ENCODE measurements at regions not wholly inside any gene's neighbourhood (a gene's known extent, or its start where the extent isn't known, plus 50 kb on each side); places are given as distances from the start of the nearest gene placed in this dataset.

- Mint-ChIP-seq H3K4me1 (ENCODE audit: low read depth) (peaks cover 4% of the 10 kb centered on the region), H3K4me3 (ENCODE audit: low read depth) (peak overlapping the region; percentile 79), H3K9me3 (no peaks in the 10 kb centered on the region), H3K36me3 (ENCODE audit: low read depth) (no peaks in the 10 kb centered on the region), H3K27ac (peak overlapping the region; percentile 93), H3K27me3 (ENCODE audit: low read depth) (peaks cover 26% of the 10 kb centered on the region)
- intact Hi-C loops (cut with micrococcal nuclease): no loop called here
- DNase-seq (ENCODE audit: low spot score): no peak
These were observed 221.1 kb downstream of the INSIG2 start for GRCh38 chr2:118309257-118309945.

DNA sequence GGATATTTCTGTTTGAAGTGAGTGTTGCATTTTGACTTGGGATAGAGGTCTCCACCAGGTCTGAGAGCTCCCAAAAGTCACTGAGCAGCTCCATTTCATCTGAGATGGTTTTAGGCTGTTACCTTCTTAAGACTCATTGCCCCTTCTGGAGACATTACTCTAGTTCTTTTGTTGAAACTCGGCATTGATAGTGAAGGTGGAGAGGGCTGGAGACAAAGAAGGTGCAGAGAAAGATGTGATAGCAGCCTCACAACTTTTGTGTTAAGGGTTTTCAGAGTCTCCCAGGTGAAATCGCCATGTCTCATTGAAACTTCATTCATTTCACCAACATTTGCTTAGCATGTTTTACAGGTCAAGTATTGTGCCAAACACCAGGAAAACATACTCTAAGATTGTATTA is 219.6 kb downstream of the INSIG2 start:
- no peak for DNase-seq (ENCODE audit: low spot score)
- Mint-ChIP-seq H3K9me3 (no peaks in the 10 kb centered on the region), H3K27ac (no peak overlapping the region), H3K4me1 (ENCODE audit: low read depth) (peaks cover 4% of the 10 kb centered on the region), H3K36me3 (ENCODE audit: low read depth) (no peaks in the 10 kb centered on the region), H3K4me3 (ENCODE audit: low read depth) (no peak overlapping the region), H3K27me3 (ENCODE audit: low read depth) (peaks cover 12% of the 10 kb centered on the region)
- intact Hi-C loops (cut with micrococcal nuclease): no loop called here

DNA sequence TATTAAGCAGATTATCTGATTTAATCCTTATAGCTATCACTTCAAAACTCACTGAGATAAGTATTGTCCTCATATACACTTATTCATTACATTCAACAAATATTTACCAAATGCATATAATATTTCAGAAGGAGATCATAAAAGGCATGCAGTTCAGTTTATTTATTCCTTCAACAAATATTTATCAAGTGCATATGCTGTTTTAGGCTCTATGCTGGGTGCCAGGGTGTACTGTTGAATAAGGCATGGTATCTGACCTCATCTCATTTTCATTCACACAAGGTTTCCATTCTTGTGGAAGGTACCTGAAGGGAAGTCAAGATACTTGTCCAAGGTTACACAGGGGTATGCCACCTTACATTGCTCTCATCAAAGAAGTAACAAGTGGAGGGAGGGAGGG is 213.0 kb downstream of the INSIG2 start:
- no peaks in the 10 kb centered on the region for H3K36me3 Mint-ChIP-seq (ENCODE audit: low read depth)
- H3K9me3 Mint-ChIP-seq: no peaks in the 10 kb centered on the region
- no peak overlapping the region for H3K4me3 Mint-ChIP-seq (ENCODE audit: low read depth)
- DNase-seq (ENCODE audit: low spot score): no peak
- no peak overlapping the region for H3K27ac Mint-ChIP-seq
- no peaks in the 10 kb centered on the region for H3K4me1 Mint-ChIP-seq (ENCODE audit: low read depth)
- intact Hi-C loops (cut with micrococcal nuclease): no loop called here
- peaks cover 10% of the 10 kb centered on the region for H3K27me3 Mint-ChIP-seq (ENCODE audit: low read depth)

GRCh38 chr2:118300832-118301231 is 212.6 kb downstream of the INSIG2 start:
- Mint-ChIP-seq H3K4me3 (ENCODE audit: low read depth) (no peak overlapping the region), H3K36me3 (ENCODE audit: low read depth) (no peaks in the 10 kb centered on the region), H3K9me3 (no peaks in the 10 kb centered on the region), H3K4me1 (ENCODE audit: low read depth) (no peaks in the 10 kb centered on the region), H3K27me3 (ENCODE audit: low read depth) (peaks cover 12% of the 10 kb centered on the region), H3K27ac (no peak overlapping the region)
- no peak for DNase-seq (ENCODE audit: low spot score)
- intact Hi-C loops (cut with micrococcal nuclease): no loop called here

DNA sequence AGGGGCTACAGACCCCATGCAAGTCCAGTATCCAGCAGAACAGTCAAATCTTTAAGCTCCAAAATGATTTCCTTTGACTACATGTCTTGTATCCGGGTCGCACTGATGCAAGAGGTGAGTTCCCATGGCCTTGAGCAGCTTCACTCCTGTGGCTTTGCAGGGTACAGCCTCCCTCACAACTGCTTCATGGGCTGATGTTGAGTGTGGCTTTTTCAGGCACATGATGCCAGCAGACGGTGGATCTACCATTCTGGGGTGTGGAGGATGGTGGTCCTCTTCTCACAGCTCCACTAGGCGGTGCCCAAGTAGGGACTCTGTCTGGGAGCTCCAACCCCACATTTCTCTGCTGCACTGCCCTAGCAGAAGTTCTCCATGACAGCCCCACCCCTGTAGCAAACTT is 208.4 kb downstream of the INSIG2 start:
- intact Hi-C loops (cut with micrococcal nuclease): no loop called here

DNA sequence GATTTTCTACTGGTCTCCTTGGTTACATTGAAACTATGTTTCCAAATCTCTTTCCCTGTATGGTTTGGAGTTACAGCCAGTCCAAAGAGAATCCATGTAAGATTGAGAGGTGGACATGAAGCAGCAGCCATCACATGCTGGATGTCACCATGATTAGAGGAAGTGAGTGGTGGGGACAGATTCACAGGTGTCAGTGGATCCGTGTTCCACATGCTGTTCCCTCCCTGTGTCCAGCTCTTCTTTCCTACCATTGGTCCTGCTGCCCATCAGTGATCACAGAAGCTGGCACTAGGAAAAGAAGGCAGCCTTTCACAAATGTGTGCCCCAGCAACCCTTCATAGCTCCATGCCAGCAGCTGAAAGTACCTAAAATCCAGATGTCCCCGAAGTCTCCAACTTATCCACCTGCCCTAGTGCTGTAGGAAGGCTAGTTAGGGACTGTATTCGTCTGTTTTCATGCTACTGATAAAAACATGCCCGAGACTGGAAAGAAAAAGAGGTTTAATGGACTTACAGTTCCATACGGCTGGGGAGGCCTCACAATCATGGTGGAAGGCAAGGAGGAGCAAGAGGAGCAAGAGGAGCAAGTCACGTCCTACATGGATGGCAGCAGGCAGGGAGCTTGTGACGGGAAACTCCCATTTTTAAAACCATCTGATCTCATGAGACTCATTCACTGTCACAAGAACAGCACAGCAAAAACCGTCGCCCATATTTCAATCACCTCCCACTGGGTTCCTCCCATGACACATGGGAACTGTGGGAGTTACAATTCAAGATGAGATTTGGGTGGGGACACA is 207.5 kb downstream of the INSIG2 start:
- H3K27ac Mint-ChIP-seq: no peak overlapping the region
- H3K9me3 Mint-ChIP-seq: no peaks in the 10 kb centered on the region
- no peaks in the 10 kb centered on the region for H3K4me1 Mint-ChIP-seq (ENCODE audit: low read depth)
- no peak overlapping the region for H3K4me3 Mint-ChIP-seq (ENCODE audit: low read depth)
- DNase-seq (ENCODE audit: low spot score): no peak
- H3K27me3 Mint-ChIP-seq (ENCODE audit: low read depth): peaks cover 16% of the 10 kb centered on the region
- intact Hi-C loops (cut with micrococcal nuclease): no loop called here
- no peaks in the 10 kb centered on the region for H3K36me3 Mint-ChIP-seq (ENCODE audit: low read depth)

More for the DNA sequence above, 208.4 kb downstream of the INSIG2 start:
- Mint-ChIP-seq H3K4me3 (ENCODE audit: low read depth) (no peak overlapping the region), H3K27me3 (ENCODE audit: low read depth) (peaks cover 19% of the 10 kb centered on the region), H3K36me3 (ENCODE audit: low read depth) (no peaks in the 10 kb centered on the region), H3K27ac (no peak overlapping the region), H3K9me3 (no peaks in the 10 kb centered on the region), H3K4me1 (ENCODE audit: low read depth) (no peaks in the 10 kb centered on the region)
- DNase-seq (ENCODE audit: low spot score): no peak

DNA sequence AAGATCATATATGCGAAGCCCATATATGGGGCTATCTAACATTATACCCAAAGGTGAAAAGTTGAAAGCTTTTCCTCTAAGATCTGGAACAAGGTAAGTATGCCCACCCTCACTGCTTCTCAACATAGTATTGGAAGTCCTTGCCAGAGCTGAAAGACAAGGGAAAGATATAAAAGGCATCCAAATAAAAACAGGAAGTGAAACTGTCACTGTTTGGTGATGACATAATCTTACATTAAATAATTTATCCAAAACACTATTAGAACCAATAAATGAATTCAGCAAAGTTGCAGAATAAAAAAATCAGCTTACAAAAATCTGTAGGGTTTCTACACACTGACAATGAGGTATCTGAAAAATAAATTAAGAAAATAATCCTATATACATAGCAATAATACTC is 205.8 kb downstream of the INSIG2 start:
- Mint-ChIP-seq H3K9me3 (no peaks in the 10 kb centered on the region), H3K4me3 (ENCODE audit: low read depth) (no peak overlapping the region), H3K36me3 (ENCODE audit: low read depth) (no peaks in the 10 kb centered on the region), H3K4me1 (ENCODE audit: low read depth) (no peaks in the 10 kb centered on the region), H3K27me3 (ENCODE audit: low read depth) (peaks cover 15% of the 10 kb centered on the region), H3K27ac (no peak overlapping the region)
- intact Hi-C loops (cut with micrococcal nuclease): no loop called here
- no peak for DNase-seq (ENCODE audit: low spot score)

- H3K9me3 Mint-ChIP-seq: no peaks in the 10 kb centered on the region
- no peak overlapping the region for H3K4me3 Mint-ChIP-seq (ENCODE audit: low read depth)
- H3K4me1 Mint-ChIP-seq (ENCODE audit: low read depth): no peaks in the 10 kb centered on the region
These were observed 204.7 kb downstream of the INSIG2 start for GRCh38 chr2:118292991-118293390.

DNA sequence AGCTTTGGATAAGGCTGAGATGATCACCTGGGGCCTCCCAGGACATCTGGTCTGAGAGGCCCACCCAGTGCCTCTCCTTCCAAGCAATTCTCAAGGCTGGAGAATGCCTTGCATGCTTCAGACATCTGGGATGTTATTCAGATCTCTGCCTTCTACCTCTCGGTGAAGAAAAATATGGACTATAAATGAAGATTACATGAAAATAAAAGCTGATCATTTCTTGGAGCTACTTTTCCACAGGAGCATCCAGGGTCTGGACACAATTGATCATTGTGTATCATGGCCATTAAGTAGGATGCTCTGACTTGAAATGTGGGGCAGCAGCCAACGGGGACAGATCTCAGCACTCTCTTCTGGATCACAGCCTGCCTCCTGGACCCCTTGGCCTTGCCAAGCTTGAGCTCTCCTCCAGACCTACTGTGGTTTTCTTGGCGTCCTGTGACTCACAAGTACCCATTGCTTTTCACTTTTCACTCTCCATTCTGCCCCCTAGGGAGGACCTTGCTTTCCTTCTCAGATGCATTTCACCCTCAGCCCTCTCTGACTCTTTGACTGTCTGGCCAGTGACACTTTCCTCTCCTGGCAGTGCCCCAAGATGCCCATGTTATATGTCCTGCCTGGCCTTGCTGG is 203.1 kb downstream of the INSIG2 start:
- H3K27me3 Mint-ChIP-seq (ENCODE audit: low read depth): peaks cover 14% of the 10 kb centered on the region
- no peaks in the 10 kb centered on the region for H3K9me3 Mint-ChIP-seq
- H3K4me3 Mint-ChIP-seq (ENCODE audit: low read depth): no peak overlapping the region
- H3K27ac Mint-ChIP-seq: no peak overlapping the region
- DNase-seq (ENCODE audit: low spot score): no peak
- H3K4me1 Mint-ChIP-seq (ENCODE audit: low read depth): no peaks in the 10 kb centered on the region
- intact Hi-C loops (cut with micrococcal nuclease): no loop called here
- H3K36me3 Mint-ChIP-seq (ENCODE audit: low read depth): no peaks in the 10 kb centered on the region

More at GRCh38 chr2:118292991-118293390, 204.7 kb downstream of the INSIG2 start:
- DNase-seq (ENCODE audit: low spot score): no peak
- intact Hi-C loops (cut with micrococcal nuclease): no loop called here
- no peak overlapping the region for H3K27ac Mint-ChIP-seq
- H3K27me3 Mint-ChIP-seq (ENCODE audit: low read depth): peaks cover 15% of the 10 kb centered on the region
- H3K36me3 Mint-ChIP-seq (ENCODE audit: low read depth): no peaks in the 10 kb centered on the region

- no peak for DNase-seq (ENCODE audit: low spot score)
- no peaks in the 10 kb centered on the region for H3K36me3 Mint-ChIP-seq (ENCODE audit: low read depth)
- H3K27me3 Mint-ChIP-seq (ENCODE audit: low read depth): peaks cover 11% of the 10 kb centered on the region
- H3K4me3 Mint-ChIP-seq (ENCODE audit: low read depth): no peak overlapping the region
- intact Hi-C loops (cut with micrococcal nuclease): no loop called here
- no peak overlapping the region for H3K27ac Mint-ChIP-seq
- H3K9me3 Mint-ChIP-seq: no peaks in the 10 kb centered on the region
- H3K4me1 Mint-ChIP-seq (ENCODE audit: low read depth): no peaks in the 10 kb centered on the region
These were observed 202.4 kb downstream of the INSIG2 start for GRCh38 chr2:118290411-118291250.

DNA sequence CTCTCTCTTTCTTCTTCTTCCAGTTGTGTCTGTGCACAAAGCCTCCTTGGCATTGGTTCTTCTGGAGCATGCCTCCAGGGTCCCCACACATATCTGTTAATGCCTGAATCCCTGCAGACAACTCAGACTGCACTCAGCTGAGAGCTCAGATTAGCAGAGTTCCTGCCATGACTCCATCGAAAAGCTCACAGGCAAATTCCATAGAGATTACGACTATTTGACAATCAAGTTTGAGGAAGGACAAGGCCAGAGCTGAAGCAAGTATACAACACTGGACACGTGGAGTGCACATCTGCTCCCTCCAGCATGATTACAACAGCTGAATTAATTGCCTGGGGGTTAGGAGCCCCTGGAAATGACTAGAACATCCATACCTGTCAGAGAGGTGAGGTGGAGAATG is 190.7 kb downstream of the INSIG2 start:
- DNase-seq (ENCODE audit: low spot score): no peak
- Mint-ChIP-seq H3K27me3 (ENCODE audit: low read depth) (peaks cover 22% of the 10 kb centered on the region), H3K36me3 (ENCODE audit: low read depth) (no peaks in the 10 kb centered on the region), H3K4me3 (ENCODE audit: low read depth) (no peak overlapping the region), H3K27ac (no peak overlapping the region), H3K4me1 (ENCODE audit: low read depth) (no peaks in the 10 kb centered on the region), H3K9me3 (no peaks in the 10 kb centered on the region)
- intact Hi-C loops (cut with micrococcal nuclease): no loop called here

DNA sequence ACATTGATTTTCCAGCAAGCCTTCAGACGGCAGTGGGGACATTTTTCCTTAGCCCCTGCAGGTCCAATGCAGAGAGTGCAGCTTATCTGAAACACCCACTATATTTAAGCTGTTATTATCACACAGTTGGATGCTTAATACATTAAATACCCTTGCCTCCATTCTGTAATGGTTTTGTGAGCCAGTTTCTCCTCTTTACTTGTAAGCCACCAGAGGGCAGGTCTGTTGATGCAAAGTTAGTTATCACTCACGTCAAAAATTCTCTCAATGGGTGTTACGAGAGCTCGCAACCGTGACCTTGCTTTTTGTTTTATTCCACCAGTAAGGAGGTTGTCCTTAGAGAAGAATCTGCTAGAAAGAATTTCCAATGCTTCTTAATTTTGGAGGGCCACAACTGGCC is 189.8 kb downstream of the INSIG2 start:
- no peaks in the 10 kb centered on the region for H3K9me3 Mint-ChIP-seq
- intact Hi-C loops (cut with micrococcal nuclease): no loop called here

More for the DNA sequence above, 189.8 kb downstream of the INSIG2 start:
- H3K4me1 Mint-ChIP-seq (ENCODE audit: low read depth): no peaks in the 10 kb centered on the region
- no peak overlapping the region for H3K4me3 Mint-ChIP-seq (ENCODE audit: low read depth)
- no peak overlapping the region for H3K27ac Mint-ChIP-seq
- H3K27me3 Mint-ChIP-seq (ENCODE audit: low read depth): peaks cover 18% of the 10 kb centered on the region
- no peak for DNase-seq (ENCODE audit: low spot score)
- H3K36me3 Mint-ChIP-seq (ENCODE audit: low read depth): no peaks in the 10 kb centered on the region
